Retinal pigment epithelial cell (primary cell): ENCODE measurements at regions not wholly inside any gene's neighbourhood (a gene's known extent, or its start where the extent isn't known, plus 50 kb on each side); places are given as distances from the start of the nearest gene placed in this dataset.

Experiments
- DNase-seq: peaks from one replicate; pipeline ENCODE4 v3.0.0-alpha.2; 2010; ENCODE audit warnings: low read depth
- H3K4me3 ChIP-seq: 2 replicates; pipeline ENCODE4 v1.5.1; 2011; ENCODE audit warnings: mild to moderate bottlenecking, low read length, control low read depth, moderate library complexity
- TF ChIP-seq, protein P1 (sequence below): conservative IDR thresholded peaks from 2 replicates; pipeline ENCODE4 v1.5.1; 2011; ENCODE audit warnings: low read depth, low read length, control low read depth, inconsistent platforms

DNA sequence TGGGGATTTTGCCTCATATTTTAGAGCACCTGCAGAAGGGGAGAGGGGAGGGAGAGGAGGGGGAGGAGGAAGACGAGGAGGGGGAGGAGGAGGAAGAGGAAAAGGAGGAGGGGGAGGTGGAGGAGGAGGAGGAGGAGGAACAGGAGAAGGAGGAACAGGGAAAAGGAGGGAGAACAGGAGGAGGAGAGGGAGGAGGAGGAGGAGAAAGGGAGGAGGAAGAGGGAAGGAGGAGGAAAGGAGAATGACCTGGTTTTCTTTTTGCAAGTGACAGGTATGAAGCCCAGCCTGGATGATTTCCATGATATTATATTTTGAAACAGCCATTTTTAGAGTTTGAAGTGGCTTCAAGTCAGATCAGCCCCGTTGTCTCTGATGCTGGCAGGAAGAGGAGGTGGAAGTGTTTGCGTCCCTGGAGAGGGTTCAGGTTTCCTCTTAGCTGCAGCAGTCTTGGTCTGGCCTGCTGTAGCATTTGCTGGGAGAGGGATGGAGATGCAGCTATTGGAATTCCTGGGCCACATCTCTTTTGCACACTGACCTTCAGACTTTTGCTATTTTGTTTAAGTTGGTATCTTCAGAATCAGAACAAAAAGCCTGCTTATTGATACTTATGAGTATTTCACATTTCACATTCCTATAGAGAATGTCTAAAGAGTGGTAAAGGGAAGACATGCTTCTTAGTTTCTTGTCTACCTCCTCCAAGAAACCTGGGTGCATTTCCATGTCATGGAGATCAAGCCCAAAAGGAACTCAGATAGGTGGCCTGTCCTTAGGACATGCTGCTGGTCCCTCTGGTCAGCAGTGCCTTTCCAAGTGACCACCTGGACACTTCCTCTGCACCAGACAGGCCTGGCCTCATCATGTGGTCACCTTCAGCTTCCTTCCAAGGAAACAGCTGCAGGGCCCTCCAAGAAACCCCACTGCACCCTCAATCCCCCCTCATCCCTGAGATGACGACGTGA lies 54.3 kb upstream of the IYD start:
- no peak overlapping the region for H3K4me3 ChIP-seq
- TF ChIP-seq, protein P1, sequence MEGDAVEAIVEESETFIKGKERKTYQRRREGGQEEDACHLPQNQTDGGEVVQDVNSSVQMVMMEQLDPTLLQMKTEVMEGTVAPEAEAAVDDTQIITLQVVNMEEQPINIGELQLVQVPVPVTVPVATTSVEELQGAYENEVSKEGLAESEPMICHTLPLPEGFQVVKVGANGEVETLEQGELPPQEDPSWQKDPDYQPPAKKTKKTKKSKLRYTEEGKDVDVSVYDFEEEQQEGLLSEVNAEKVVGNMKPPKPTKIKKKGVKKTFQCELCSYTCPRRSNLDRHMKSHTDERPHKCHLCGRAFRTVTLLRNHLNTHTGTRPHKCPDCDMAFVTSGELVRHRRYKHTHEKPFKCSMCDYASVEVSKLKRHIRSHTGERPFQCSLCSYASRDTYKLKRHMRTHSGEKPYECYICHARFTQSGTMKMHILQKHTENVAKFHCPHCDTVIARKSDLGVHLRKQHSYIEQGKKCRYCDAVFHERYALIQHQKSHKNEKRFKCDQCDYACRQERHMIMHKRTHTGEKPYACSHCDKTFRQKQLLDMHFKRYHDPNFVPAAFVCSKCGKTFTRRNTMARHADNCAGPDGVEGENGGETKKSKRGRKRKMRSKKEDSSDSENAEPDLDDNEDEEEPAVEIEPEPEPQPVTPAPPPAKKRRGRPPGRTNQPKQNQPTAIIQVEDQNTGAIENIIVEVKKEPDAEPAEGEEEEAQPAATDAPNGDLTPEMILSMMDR, result no peak
- DNase-seq, result no peak

DNA sequence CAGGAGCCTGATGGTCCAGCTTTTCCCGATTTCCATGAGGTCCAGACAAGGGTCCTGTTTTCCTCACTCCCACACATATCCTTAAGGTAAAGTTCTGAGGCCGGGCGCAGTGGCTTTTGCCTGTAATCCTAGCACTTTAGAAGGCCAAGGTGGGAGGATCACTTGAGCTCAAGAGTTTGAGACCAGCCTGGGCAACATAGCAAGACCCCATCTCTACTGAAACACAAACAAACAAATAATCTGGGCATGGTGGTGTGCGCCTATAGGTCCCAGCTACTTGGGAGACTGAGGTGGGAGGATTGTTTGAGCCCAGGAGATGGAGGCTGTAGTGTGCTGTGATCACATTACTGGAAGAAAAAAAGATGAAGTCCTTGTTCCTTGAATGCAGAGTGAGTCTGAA lies 53.2 kb upstream of the IYD start:
- no peak for DNase-seq
- TF ChIP-seq, protein P1, result no peak

DNA sequence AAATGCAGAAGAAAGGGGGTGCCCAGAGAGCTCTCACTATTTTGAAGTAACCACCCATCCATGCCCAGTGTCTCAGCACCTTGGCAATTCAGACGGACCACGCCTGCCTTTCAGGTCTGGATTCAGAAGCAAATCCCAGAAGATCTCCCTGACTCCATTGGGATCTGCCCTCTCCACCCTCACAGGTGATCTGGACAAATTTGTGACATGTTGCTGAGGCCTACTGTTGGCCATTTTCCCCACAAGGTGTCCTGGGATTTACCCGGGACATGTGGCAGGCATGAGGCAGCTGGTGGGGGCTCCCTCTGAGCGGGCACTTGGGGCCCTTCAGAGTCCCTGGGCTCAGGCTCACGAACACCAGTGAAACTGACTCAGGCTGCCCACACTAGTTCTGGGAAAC lies 51.9 kb upstream of the IYD start:
- DNase-seq, result no peak
- H3K4me3 ChIP-seq, result no peak overlapping the region
- TF ChIP-seq, protein P1, result no peak

More for the DNA sequence above, 53.2 kb upstream of the IYD start:
- no peak overlapping the region for H3K4me3 ChIP-seq
